ENCODE measurements at regions not wholly inside any gene's neighbourhood (a gene's known extent, or its start where the extent isn't known, plus 50 kb on each side); places are given as distances from the start of the nearest gene placed in this dataset.

GRCh38 chrX:137354851-137355250, 211.1 kb upstream of the ZIC3 start:
- Histone ChIP-seq H3K9me3 (ENCODE audit: control insufficient read depth, insufficient read depth, low read length) (no peaks in the 10 kb centered on the region), H3K4me3 (ENCODE audit: low read depth, low read length) (no peak overlapping the region), H3K27me3 (ENCODE audit: control insufficient read depth, insufficient read depth, low read length) (no peaks in the 10 kb centered on the region), H3K27ac (ENCODE audit: low read depth, low read length) (no peak overlapping the region)
- TF ChIP-seq, protein P1, sequence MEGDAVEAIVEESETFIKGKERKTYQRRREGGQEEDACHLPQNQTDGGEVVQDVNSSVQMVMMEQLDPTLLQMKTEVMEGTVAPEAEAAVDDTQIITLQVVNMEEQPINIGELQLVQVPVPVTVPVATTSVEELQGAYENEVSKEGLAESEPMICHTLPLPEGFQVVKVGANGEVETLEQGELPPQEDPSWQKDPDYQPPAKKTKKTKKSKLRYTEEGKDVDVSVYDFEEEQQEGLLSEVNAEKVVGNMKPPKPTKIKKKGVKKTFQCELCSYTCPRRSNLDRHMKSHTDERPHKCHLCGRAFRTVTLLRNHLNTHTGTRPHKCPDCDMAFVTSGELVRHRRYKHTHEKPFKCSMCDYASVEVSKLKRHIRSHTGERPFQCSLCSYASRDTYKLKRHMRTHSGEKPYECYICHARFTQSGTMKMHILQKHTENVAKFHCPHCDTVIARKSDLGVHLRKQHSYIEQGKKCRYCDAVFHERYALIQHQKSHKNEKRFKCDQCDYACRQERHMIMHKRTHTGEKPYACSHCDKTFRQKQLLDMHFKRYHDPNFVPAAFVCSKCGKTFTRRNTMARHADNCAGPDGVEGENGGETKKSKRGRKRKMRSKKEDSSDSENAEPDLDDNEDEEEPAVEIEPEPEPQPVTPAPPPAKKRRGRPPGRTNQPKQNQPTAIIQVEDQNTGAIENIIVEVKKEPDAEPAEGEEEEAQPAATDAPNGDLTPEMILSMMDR (IDR thresholded peaks at IDR 0.05; ENCODE audit: low read depth, low read length), result no peak
- ChIA-PET CTCF (no interaction called here), POLR2A (no interaction called here)
- DNase-seq (ENCODE audit: low read depth, low spot score), result no peak

GRCh38 chrX:137353404-137353803, 212.5 kb upstream of the ZIC3 start:
- TF ChIP-seq, protein P1 (IDR thresholded peaks at IDR 0.05; ENCODE audit: low read depth, low read length), result no peak
- H3K4me3 ChIP-seq (ENCODE audit: low read depth, low read length), result no peak overlapping the region
- H3K9me3 ChIP-seq (ENCODE audit: control insufficient read depth, insufficient read depth, low read length), result no peaks in the 10 kb centered on the region
- no peaks in the 10 kb centered on the region for H3K27me3 ChIP-seq (ENCODE audit: control insufficient read depth, insufficient read depth, low read length)
- ChIA-PET CTCF (no interaction called here), POLR2A (no interaction called here)
- H3K27ac ChIP-seq (ENCODE audit: low read depth, low read length), result no peak overlapping the region
- DNase-seq (ENCODE audit: low read depth, low spot score), result no peak

DNA sequence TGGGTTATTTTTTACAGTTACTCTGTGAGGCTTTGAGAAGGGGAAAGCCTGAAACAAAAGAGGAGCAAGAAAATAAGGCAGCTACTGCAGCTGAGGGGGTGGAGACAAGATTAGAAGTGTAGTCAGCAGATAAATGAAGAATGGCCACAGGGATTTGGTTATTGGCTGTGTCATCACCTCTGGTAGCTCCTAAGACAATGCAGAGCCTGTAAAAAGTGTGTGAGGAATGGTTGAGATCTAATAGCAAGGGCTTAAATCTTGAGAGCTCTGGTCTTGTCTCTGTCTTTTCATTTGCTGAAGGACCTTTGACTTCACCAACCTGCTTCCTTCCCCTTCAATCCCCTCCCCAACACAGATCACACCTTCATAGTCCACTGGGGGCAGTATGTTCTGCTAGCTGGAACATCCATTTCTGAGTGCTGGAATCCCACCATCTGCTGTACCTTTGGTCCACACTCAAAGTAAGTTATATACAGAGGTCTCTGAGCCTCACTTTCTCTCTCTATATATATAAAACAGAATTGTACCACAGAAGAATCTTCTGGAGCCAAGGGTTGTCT, 213.7 kb upstream of the ZIC3 start:
- ChIA-PET POLR2A (no interaction called here), CTCF (no interaction called here)
- TF ChIP-seq, protein P1 (IDR thresholded peaks at IDR 0.05; ENCODE audit: low read depth, low read length), result no peak
- H3K4me3 ChIP-seq (ENCODE audit: low read depth, low read length), result no peak overlapping the region
- DNase-seq (ENCODE audit: low read depth, low spot score), result no peak
- H3K9me3 ChIP-seq (ENCODE audit: control insufficient read depth, insufficient read depth, low read length), result no peaks in the 10 kb centered on the region
- H3K27ac ChIP-seq (ENCODE audit: low read depth, low read length), result no peak overlapping the region
- no peaks in the 10 kb centered on the region for H3K27me3 ChIP-seq (ENCODE audit: control insufficient read depth, insufficient read depth, low read length)

GRCh38 chrX:137342969-137343368, 223.0 kb upstream of the ZIC3 start:
- no peak overlapping the region for H3K4me3 ChIP-seq (ENCODE audit: low read depth, low read length)
- no peak for DNase-seq (ENCODE audit: low read depth, low spot score)
- CTCF ChIA-PET, result no interaction called here
- POLR2A ChIA-PET, result no interaction called here
- TF ChIP-seq, protein P1 (IDR thresholded peaks at IDR 0.05; ENCODE audit: low read depth, low read length), result no peak
- H3K27ac ChIP-seq (ENCODE audit: low read depth, low read length), result no peak overlapping the region
- H3K9me3 ChIP-seq (ENCODE audit: control insufficient read depth, insufficient read depth, low read length), result no peaks in the 10 kb centered on the region
- no peaks in the 10 kb centered on the region for H3K27me3 ChIP-seq (ENCODE audit: control insufficient read depth, insufficient read depth, low read length)

- H3K27ac ChIP-seq (ENCODE audit: low read depth, low read length), result no peak overlapping the region
- no peaks in the 10 kb centered on the region for H3K27me3 ChIP-seq (ENCODE audit: control insufficient read depth, insufficient read depth, low read length)
- ChIA-PET CTCF (no interaction called here), POLR2A (no interaction called here)
- no peak for DNase-seq (ENCODE audit: low read depth, low spot score)
- H3K4me3 ChIP-seq (ENCODE audit: low read depth, low read length), result no peak overlapping the region
- H3K9me3 ChIP-seq (ENCODE audit: control insufficient read depth, insufficient read depth, low read length), result no peaks in the 10 kb centered on the region
- TF ChIP-seq, protein P1 (IDR thresholded peaks at IDR 0.05; ENCODE audit: low read depth, low read length), result no peak
Observed at GRCh38 chrX:137313627-137314026, 252.3 kb upstream of the ZIC3 start.

Measured in AG04450 (cell line).